ENCODE measurements at regions not wholly inside any gene's neighbourhood (a gene's known extent, or its start where the extent isn't known, plus 50 kb on each side); places are given as distances from the start of the nearest gene placed in this dataset.

GRCh38 chr16:85354686-85355514 lies 242.6 kb upstream of the CIBAR2 start:
- TF ChIP-seq CTCF (IDR thresholded peaks at IDR 0.05): no peak
- TF ChIP-seq EP300 (IDR thresholded peaks at IDR 0.05): no peak
- TF ChIP-seq POLR2A (IDR thresholded peaks at IDR 0.05): no peak
